NB4 (cell line): ENCODE measurements at regions not wholly inside any gene's neighbourhood (a gene's known extent, or its start where the extent isn't known, plus 50 kb on each side); places are given as distances from the start of the nearest gene placed in this dataset.

Experiments used
- DNase-seq: peaks from one replicate; pipeline ENCODE4 v3.0.0; 2010; ENCODE audit warnings: low read depth
- H3K4me3 ChIP-seq: one replicate; pipeline ENCODE4 v1.5.1; 2011; ENCODE audit warnings: mild to moderate bottlenecking, low read depth, low read length, moderate library complexity
- MYC ChIP-seq: IDR thresholded peaks from 2 replicates; pipeline ENCODE4 v1.6.1; 2011; ENCODE audit warnings: low read depth, low read length
- POLR2A ChIP-seq: IDR thresholded peaks from 2 replicates; pipeline ENCODE4 v1.6.1; 2011; ENCODE audit warnings: mild to moderate bottlenecking; ENCODE audit not compliant: insufficient read length; ENCODE audit errors: extremely low read depth
- TF ChIP-seq, protein P1 (sequence below): IDR thresholded peaks from 2 replicates; pipeline ENCODE4 v1.6.1; 2011; ENCODE audit warnings: low read depth, low read length
- TF ChIP-seq, protein P2 (sequence below): IDR thresholded peaks from one replicate; pipeline ENCODE4 v1.5.1; 2012; ENCODE audit warnings: low read depth, low read length

DNA sequence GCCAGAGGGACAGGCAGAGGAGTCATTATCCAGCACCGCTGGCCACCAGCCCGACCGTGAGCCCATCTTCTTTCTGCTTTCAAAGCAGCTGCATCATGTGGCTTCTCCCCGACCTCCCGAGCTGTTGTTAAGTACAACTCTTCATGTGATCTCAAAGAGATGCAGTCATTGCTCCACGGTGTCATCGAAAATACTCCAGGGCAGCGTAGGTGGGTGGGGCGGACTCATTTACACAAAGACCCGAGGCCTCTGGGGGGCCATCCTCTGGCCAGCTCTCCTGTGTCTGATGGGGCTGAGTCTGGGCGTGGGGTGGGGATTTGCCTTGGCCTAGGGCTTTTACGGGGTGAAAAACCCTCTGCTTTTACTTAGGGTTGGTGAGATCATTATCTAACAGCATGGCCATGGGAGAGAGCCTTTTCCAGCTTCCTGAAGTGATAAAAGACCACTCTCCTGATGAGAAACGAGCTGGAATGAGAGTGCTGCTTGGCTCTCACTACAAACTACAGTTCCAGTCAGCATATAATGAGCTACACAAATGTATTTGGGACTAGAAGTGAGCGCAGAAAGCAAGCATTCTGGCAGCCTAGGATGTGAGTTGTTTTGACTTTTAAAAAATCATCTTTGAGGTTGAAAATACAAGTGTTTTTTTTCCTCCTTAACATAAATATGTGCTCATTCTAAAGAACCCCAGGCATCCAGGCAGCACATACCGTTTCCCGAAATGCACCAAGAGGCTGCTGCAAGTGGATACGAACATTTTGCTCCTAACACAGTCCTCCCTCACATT, 165.0 kb downstream of the RHOU start:
- no peak overlapping the region for H3K4me3 ChIP-seq
- DNase-seq, result no peak
- TF ChIP-seq POLR2A, result no peak
- TF ChIP-seq MYC, result no peak
- TF ChIP-seq, protein P1, sequence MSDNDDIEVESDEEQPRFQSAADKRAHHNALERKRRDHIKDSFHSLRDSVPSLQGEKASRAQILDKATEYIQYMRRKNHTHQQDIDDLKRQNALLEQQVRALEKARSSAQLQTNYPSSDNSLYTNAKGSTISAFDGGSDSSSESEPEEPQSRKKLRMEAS, result no peak
- TF ChIP-seq, protein P2, sequence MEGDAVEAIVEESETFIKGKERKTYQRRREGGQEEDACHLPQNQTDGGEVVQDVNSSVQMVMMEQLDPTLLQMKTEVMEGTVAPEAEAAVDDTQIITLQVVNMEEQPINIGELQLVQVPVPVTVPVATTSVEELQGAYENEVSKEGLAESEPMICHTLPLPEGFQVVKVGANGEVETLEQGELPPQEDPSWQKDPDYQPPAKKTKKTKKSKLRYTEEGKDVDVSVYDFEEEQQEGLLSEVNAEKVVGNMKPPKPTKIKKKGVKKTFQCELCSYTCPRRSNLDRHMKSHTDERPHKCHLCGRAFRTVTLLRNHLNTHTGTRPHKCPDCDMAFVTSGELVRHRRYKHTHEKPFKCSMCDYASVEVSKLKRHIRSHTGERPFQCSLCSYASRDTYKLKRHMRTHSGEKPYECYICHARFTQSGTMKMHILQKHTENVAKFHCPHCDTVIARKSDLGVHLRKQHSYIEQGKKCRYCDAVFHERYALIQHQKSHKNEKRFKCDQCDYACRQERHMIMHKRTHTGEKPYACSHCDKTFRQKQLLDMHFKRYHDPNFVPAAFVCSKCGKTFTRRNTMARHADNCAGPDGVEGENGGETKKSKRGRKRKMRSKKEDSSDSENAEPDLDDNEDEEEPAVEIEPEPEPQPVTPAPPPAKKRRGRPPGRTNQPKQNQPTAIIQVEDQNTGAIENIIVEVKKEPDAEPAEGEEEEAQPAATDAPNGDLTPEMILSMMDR, result no peak

DNA sequence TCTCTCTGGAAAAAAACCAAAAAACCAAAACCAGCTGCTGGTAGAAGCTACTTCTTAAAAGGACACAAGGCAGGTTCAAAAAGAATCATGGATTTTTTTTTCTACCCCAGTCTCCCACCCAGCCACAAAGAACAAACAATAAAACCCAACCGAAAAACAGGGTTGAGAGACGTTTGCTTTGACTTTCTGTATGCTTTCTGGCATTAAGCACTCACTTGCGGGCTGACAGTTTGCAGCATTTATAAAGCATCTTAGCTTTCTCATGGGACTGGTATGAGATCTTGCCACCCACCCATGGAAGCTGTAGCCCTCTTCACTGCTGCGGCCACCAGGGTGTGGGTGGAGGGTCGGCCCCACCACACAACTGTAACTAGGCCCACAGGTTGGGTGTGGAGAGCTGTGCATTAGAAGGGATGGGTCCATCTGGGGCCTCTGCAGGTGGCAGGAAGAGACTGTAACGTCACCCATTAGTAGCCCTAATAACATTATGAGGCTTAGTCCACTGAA, 165.7 kb downstream of the RHOU start:
- no peak for DNase-seq
- TF ChIP-seq, protein P2, result no peak
- TF ChIP-seq, protein P1, result no peak
- TF ChIP-seq MYC (no peak), POLR2A (no peak)
- H3K4me3 ChIP-seq, result no peak overlapping the region

DNA sequence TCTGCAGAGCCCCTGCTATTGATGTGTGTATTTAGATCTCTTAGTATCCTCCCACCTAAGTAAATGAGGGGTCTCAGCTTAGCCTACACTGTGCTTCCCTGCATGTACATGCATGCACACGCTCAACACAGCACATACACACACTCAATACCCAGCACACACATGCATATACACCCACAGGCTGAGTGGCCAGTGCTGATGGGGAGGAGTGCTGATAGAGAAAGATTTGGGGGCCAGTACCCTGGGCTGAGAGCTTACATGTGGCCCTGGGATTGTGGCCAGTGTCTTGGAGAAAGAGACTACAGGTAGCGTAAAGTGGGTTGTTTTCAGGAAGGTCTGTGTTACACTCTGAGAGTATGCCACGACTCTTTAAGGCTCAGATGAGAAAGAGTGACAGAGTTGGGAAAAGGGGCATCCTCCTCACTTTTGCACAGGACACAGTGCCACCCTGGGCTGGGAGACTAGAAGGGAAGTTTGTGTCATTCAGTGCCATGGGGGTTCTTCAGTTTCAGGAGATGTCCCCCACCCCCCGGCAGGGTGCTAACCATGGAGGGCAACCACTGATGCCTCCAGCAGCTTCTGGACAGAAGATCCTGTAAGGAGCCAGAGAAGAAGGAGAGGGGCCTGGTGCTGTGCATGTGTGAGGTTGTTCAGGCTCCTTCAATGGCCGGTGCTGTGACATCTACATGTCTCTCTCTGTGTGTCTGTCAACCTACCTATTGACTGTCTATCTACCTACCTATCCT, 166.8 kb downstream of the RHOU start:
- no peak overlapping the region for H3K4me3 ChIP-seq
- no peak for DNase-seq
- TF ChIP-seq MYC (no peak), POLR2A (no peak)
- TF ChIP-seq, protein P1, result no peak

DNA sequence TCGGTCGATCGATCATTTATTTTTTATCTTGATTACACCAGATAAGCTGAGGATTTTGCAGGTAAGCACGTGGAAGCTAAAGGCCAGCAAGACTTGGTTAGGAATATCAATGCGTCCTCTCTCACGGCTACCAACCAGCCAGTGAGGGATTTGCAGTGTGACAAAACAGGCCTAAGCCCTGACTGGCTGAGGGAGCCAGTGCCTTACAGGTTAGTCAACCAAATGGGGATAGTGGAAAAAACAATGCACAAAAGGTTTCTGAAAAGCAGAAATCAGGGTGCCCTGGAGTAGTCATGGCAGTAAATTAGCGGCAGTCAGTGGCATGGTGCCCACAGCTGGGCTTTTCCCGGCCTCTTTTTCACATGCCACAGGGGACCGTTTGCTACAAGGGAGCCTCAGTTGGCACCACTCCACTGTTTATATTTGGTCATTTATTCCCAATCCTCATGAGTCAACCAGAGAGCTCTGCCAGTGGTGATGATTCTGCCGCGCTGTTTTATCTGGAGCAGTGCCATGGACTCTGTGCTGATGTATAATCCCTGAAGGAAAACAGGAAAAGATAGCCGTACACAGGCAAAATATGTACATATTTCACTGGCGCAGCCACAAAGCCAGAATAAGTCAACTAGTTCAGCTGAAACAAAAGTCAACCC, 167.6 kb downstream of the RHOU start:
- no peak for DNase-seq
- TF ChIP-seq, protein P2, result no peak
- TF ChIP-seq MYC, result no peak
- TF ChIP-seq POLR2A, result no peak
- TF ChIP-seq, protein P1, result no peak
- no peak overlapping the region for H3K4me3 ChIP-seq

DNA sequence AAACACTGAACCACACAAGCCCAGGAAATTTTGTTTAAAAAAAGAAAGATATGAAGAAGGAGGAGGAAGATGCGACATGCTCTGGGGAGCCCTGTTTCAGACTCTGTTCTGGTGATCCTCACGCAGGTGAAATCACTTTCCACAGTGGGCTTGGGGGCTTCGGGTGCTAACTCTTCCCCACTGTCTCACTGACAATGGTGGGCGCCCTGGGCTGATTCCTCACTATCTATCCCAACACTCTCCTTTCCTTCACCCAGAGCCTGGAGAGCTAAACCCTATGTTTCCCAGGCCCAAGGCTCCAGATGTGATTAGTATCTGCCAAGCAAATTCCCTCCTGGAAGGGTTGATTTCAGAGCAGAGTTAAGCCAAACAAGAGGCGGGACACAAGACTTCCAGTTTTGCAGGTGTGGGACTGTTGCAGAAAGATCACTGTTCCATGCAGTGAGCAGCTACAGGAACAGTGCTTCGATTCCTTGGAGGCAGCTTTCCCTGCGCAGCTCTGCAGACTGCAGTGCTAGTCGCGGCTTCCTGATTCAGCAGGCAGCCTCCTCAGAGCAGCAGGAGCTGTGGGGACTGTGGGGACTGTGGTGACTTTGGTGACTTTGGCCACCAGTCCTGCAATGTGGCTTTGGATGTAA, 168.3 kb downstream of the RHOU start:
- TF ChIP-seq, protein P1, result no peak
- TF ChIP-seq, protein P2, result no peak
- TF ChIP-seq POLR2A (no peak), MYC (no peak)
- DNase-seq, result no peak
- H3K4me3 ChIP-seq, result no peak overlapping the region
